Left lobe of liver (tissue), 2 donors: ENCODE measurements at regions not wholly inside any gene's neighbourhood (a gene's known extent, or its start where the extent isn't known, plus 50 kb on each side); places are given as distances from the start of the nearest gene placed in this dataset.
A peak's percentile ranks its signal among the peaks of the same experiment; 100 is the strongest.

Experiments used
- ATAC-seq: fragments of 200-7000 bp; cut with Tn5 transposase; one replicate; pipeline ENCODE4 v1.9.1; 2020; ENCODE audit warnings: mild to moderate bottlenecking, moderate library complexity
- DNase-seq: peaks from one replicate; pipeline ENCODE4 v3.0.0-alpha.2; 2020; ENCODE audit warnings: low spot score
- donor health status: DM: no; HTN: no; CAD: no; lungs with moderate emphysema.
- donor health status: DM: no; HTN: yes; CAD: no.

GRCh38 chr1:80059940-80060339, 1053.4 kb upstream of the ADGRL4 start:
- no peak for ATAC-seq
- DNase-seq, result no peak

GRCh38 chr1:80056179-80056578, 1049.6 kb upstream of the ADGRL4 start:
- DNase-seq, result no peak
- ATAC-seq, result no peak

GRCh38 chr1:80054129-80054528, 1047.6 kb upstream of the ADGRL4 start:
- no peak for DNase-seq
- ATAC-seq, result no peak

- no peak for ATAC-seq
- DNase-seq, result no peak
Measured at GRCh38 chr1:80053613-80054012, 1047.1 kb upstream of the ADGRL4 start.

GRCh38 chr1:80050523-80050922, 1044.0 kb upstream of the ADGRL4 start:
- ATAC-seq (no peak), DNase-seq (no peak)

GRCh38 chr1:80050085-80050484, 1043.6 kb upstream of the ADGRL4 start:
- DNase-seq, result no peak
- ATAC-seq, result no peak

GRCh38 chr1:80048716-80049115, 1042.2 kb upstream of the ADGRL4 start:
- ATAC-seq (no peak), DNase-seq (no peak)

- ATAC-seq (no peak), DNase-seq (no peak)
Measured at GRCh38 chr1:80047791-80048190, 1041.3 kb upstream of the ADGRL4 start.

- ATAC-seq (no peak), DNase-seq (no peak)
Measured at GRCh38 chr1:80044662-80045061, 1038.1 kb upstream of the ADGRL4 start.

- DNase-seq, result no peak
- no peak for ATAC-seq
Measured at GRCh38 chr1:80036690-80037432, 1030.3 kb upstream of the ADGRL4 start.

GRCh38 chr1:80023358-80023757, 1016.8 kb upstream of the ADGRL4 start:
- no peak for ATAC-seq
- DNase-seq, result no peak

GRCh38 chr1:80021891-80022290, 1015.4 kb upstream of the ADGRL4 start:
- ATAC-seq (no peak), DNase-seq (no peak)

- ATAC-seq, result no peak
- no peak for DNase-seq
Measured at GRCh38 chr1:80018348-80018747, 1011.8 kb upstream of the ADGRL4 start.

GRCh38 chr1:80008934-80009333, 1002.4 kb upstream of the ADGRL4 start:
- ATAC-seq (no peak), DNase-seq (no peak)

- no peak for ATAC-seq
- DNase-seq, result no peak
Measured at GRCh38 chr1:80003250-80003649, 996.7 kb upstream of the ADGRL4 start.

- no peak for DNase-seq
- ATAC-seq, result no peak
Measured at GRCh38 chr1:79988401-79988800, 981.9 kb upstream of the ADGRL4 start.

GRCh38 chr1:79982211-79982610, 975.7 kb upstream of the ADGRL4 start:
- DNase-seq (no peak), ATAC-seq (no peak)

- ATAC-seq, result no peak
Measured at GRCh38 chr1:79981481-79981880, 975.0 kb upstream of the ADGRL4 start.

GRCh38 chr1:79979346-79979745, 972.8 kb upstream of the ADGRL4 start:
- DNase-seq (no peak), ATAC-seq (no peak)

More at GRCh38 chr1:79981481-79981880, 975.0 kb upstream of the ADGRL4 start:
- DNase-seq, result no peak

- DNase-seq (no peak), ATAC-seq (no peak)
Measured at GRCh38 chr1:79976287-79976686, 969.8 kb upstream of the ADGRL4 start.

- no peak for ATAC-seq
- DNase-seq, result no peak
Measured at GRCh38 chr1:79974659-79975058, 968.1 kb upstream of the ADGRL4 start.

GRCh38 chr1:79969886-79970285, 963.4 kb upstream of the ADGRL4 start:
- DNase-seq (no peak), ATAC-seq (no peak)

GRCh38 chr1:79966438-79966837, 959.9 kb upstream of the ADGRL4 start:
- ATAC-seq (peak; percentile 48), DNase-seq (no peak)
